GM23338 (cell line): ENCODE measurements at regions not wholly inside any gene's neighbourhood (a gene's known extent, or its start where the extent isn't known, plus 50 kb on each side); places are given as distances from the start of the nearest gene placed in this dataset.

ENCODE experiments used
- ATAC-seq: fragments of 200-7000 bp; cut with Tn5 transposase; 3 replicates; pipeline ENCODE4 v1.9.1; 2020
- DNase-seq: peaks from one replicate; pipeline ENCODE4 v3.0.0-alpha.2; 2015; ENCODE audit warnings: low spot score
- H2AFZ ChIP-seq: fragments of 200-600 bp; sonication (generic); 2 replicates; pipeline ENCODE4 v1.8.0; 2016; ENCODE audit warnings: antibody characterized with exemption, mild to moderate bottlenecking, moderate library complexity
- H3F3A ChIP-seq: fragments of 200-600 bp; sonication (generic); replicated peaks from 2 replicates; pipeline ENCODE4 v1.8.0; 2017; ENCODE audit warnings: antibody characterized with exemption, mixed run types, low read depth
- H3K27ac ChIP-seq: fragments of 200-600 bp; sonication (generic); 2 replicates; pipeline ENCODE4 v1.6.1; 2016; ENCODE audit warnings: low read depth
- H3K27me3 ChIP-seq: fragments of 200-600 bp; sonication (generic); 2 replicates; pipeline ENCODE4 v1.8.0; 2016; ENCODE audit warnings: mild to moderate bottlenecking, mixed run types, moderate library complexity; ENCODE audit not compliant: insufficient read depth
- H3K36me3 ChIP-seq: fragments of 200-600 bp; sonication (generic); 2 replicates; pipeline ENCODE4 v1.8.0; 2016; ENCODE audit warnings: mild to moderate bottlenecking; ENCODE audit not compliant: insufficient read depth
- H3K4me1 ChIP-seq: fragments of 200-600 bp; sonication (generic); 2 replicates; pipeline ENCODE4 v1.8.0; 2016; ENCODE audit warnings: mild to moderate bottlenecking, moderate library complexity; ENCODE audit not compliant: insufficient read depth
- H3K4me2 ChIP-seq: fragments of 200-600 bp; sonication (generic); 2 replicates; pipeline ENCODE4 v1.7.1; 2017; ENCODE audit warnings: mixed run types
- H3K4me3 ChIP-seq: fragments of 200-600 bp; sonication (generic); 2 replicates; pipeline ENCODE4 v1.6.1; 2016; ENCODE audit warnings: mixed run types
- H3K79me2 ChIP-seq: fragments of 200-600 bp; sonication (generic); replicated peaks from 2 replicates; pipeline ENCODE4 v1.8.0; 2017; ENCODE audit warnings: mild to moderate bottlenecking; ENCODE audit not compliant: insufficient read depth
- H3K9me2 ChIP-seq: fragments of 200-600 bp; sonication (generic); 2 replicates; pipeline ENCODE4 v1.8.0; 2017; ENCODE audit not compliant: insufficient read depth
- H4K20me1 ChIP-seq: fragments of 200-600 bp; sonication (generic); replicated peaks from 2 replicates; pipeline ENCODE4 v1.8.0; 2017; ENCODE audit warnings: mild to moderate bottlenecking; ENCODE audit not compliant: insufficient read depth
- H3K27ac Mint-ChIP-seq: 2 replicates; pipeline ENCODE4 v1.8.0; 2020; ENCODE audit warnings: inconsistent platforms, mild to moderate bottlenecking, moderate library complexity, mixed read lengths
- H3K27me3 Mint-ChIP-seq: 3 replicates; pipeline ENCODE4 v1.8.0; 2022; ENCODE audit warnings: low read depth, mild to moderate bottlenecking, moderate library complexity, mixed read lengths, inconsistent platforms; ENCODE audit not compliant: insufficient read depth, poor library complexity
- H3K36me3 Mint-ChIP-seq: 3 replicates; pipeline ENCODE4 v1.8.0; 2021; ENCODE audit warnings: low read depth, mild to moderate bottlenecking, inconsistent platforms, moderate library complexity, mixed read lengths
- H3K4me1 Mint-ChIP-seq: 3 replicates; pipeline ENCODE4 v1.8.0; 2020; ENCODE audit warnings: mild to moderate bottlenecking, inconsistent platforms, mixed read lengths
- H3K4me3 Mint-ChIP-seq: 3 replicates; pipeline ENCODE4 v1.8.0; 2021; ENCODE audit warnings: moderate library complexity, mild to moderate bottlenecking, inconsistent platforms, mixed read lengths
- H3K9me3 Mint-ChIP-seq: 3 replicates; pipeline ENCODE4 v1.8.0; 2020; ENCODE audit warnings: moderate library complexity, mild to moderate bottlenecking, inconsistent platforms, mixed read lengths
- CREB1 ChIP-seq: fragments of 250-450 bp; sonication (Bioruptor Pico); IDR thresholded peaks from 2 replicates; pipeline ENCODE4 v1.5.0; 2020; ENCODE audit warnings: low read depth, mild to moderate bottlenecking, moderate library complexity
- CTCF ChIP-seq, 2 experiments: fragments of 200-600 bp in 1 of 2; sonication (generic) in 1 of 2; conservative IDR thresholded peaks; 2 replicates each; pipeline versions ENCODE4 v1.5.1 to v1.6.1; 2016 to 2017; ENCODE audit warnings: antibody characterized with exemption in 2 of 2, low read depth in 2 of 2, mild to moderate bottlenecking in 2 of 2, moderate library complexity in 1 of 2
- ETS1 ChIP-seq: IDR thresholded peaks from 2 replicates; pipeline ENCODE4 v1.6.1; 2016; ENCODE audit warnings: antibody characterized with exemption
- EZH2 ChIP-seq: fragments of 200-600 bp; sonication (generic); IDR thresholded peaks from one replicate; pipeline ENCODE4 v1.8.0; 2017; ENCODE audit warnings: antibody characterized with exemption, mild to moderate bottlenecking, low read depth; ENCODE audit not compliant: unreplicated experiment
- EZH2phosphoT487 ChIP-seq: fragments of 200-600 bp; sonication (generic); IDR thresholded peaks from one replicate; pipeline ENCODE4 v1.8.1; 2018; ENCODE audit warnings: antibody characterized with exemption; ENCODE audit not compliant: unreplicated experiment
- JUNB ChIP-seq: IDR thresholded peaks from one replicate; pipeline ENCODE4 v1.6.1; 2016; ENCODE audit warnings: antibody characterized with exemption; ENCODE audit not compliant: unreplicated experiment
- NANOG ChIP-seq: IDR thresholded peaks from 2 replicates; pipeline ENCODE4 v1.6.1; 2016; ENCODE audit warnings: antibody characterized with exemption, borderline replicate concordance
- POLR2AphosphoS5 ChIP-seq: IDR thresholded peaks from 2 replicates; pipeline ENCODE4 v1.6.1; 2016; ENCODE audit warnings: antibody characterized with exemption, low read depth
- REST ChIP-seq: IDR thresholded peaks from one replicate; pipeline ENCODE4 v1.6.1; 2018; ENCODE audit warnings: antibody characterized with exemption; ENCODE audit not compliant: unreplicated experiment
- STAT1 ChIP-seq: IDR thresholded peaks from one replicate; pipeline ENCODE4 v1.6.1; 2016; ENCODE audit warnings: antibody characterized with exemption; ENCODE audit not compliant: unreplicated experiment
- ZNF114 ChIP-seq: fragments of 250-450 bp; sonication (Bioruptor Pico); IDR thresholded peaks from 2 replicates; pipeline ENCODE4 v1.5.0; 2020; ENCODE audit warnings: mild to moderate bottlenecking, moderate library complexity
- ZNF462 ChIP-seq: fragments of 250-450 bp; sonication (Bioruptor Pico); IDR thresholded peaks from 2 replicates; pipeline ENCODE4 v1.5.0; 2020; ENCODE audit warnings: mild to moderate bottlenecking, moderate library complexity

GRCh38 chr1:79074975-79075374, 68.4 kb upstream of the ADGRL4 start:
- no peaks in the 10 kb centered on the region for H3K27me3 ChIP-seq
- no peaks in the 10 kb centered on the region for H4K20me1 ChIP-seq
- Mint-ChIP-seq H3K27ac (no peak overlapping the region), H3K9me3 (no peaks in the 10 kb centered on the region), H3K4me1 (peaks cover 4% of the 10 kb centered on the region; the same call in 2 of the 3 replicates), H3K4me3 (no peak overlapping the region), H3K27me3 (peaks cover 4% of the 10 kb centered on the region), H3K36me3 (no peaks in the 10 kb centered on the region)
- no peaks in the 10 kb centered on the region for H3F3A ChIP-seq
- no peak for TF ChIP-seq POLR2AphosphoS5
- no peak for TF ChIP-seq CTCF (conservative IDR thresholded peaks at IDR 0.05; ENCODE audit: low read depth in 2 of 2)
- TF ChIP-seq EZH2: no peak
- no peak for TF ChIP-seq STAT1
- TF ChIP-seq ETS1: no peak
- no peak for TF ChIP-seq CREB1
- no peak for TF ChIP-seq ZNF114 (CRISPR knock-in tag)
- TF ChIP-seq EZH2phosphoT487: no peak
- TF ChIP-seq JUNB: no peak
- no peak for TF ChIP-seq REST
- TF ChIP-seq NANOG: no peak
- TF ChIP-seq ZNF462 (CRISPR knock-in tag): no peak
- H3K79me2 ChIP-seq: no peaks in the 10 kb centered on the region
- ATAC-seq (no peak), DNase-seq (no peak)
- H3K4me3 ChIP-seq: no peak overlapping the region
- no peak overlapping the region for H3K4me2 ChIP-seq
- H3K4me1 ChIP-seq: peaks cover 3% of the 10 kb centered on the region; the same call in 1 of the 2 replicates
- H3K27ac ChIP-seq: no peak overlapping the region
- H3K36me3 ChIP-seq: no peaks in the 10 kb centered on the region
- no peaks in the 10 kb centered on the region; the same call in 1 of the 2 replicates for H3K9me2 ChIP-seq
- H2AFZ ChIP-seq: no peak overlapping the region
